ENCODE measurements at regions not wholly inside any gene's neighbourhood (a gene's known extent, or its start where the extent isn't known, plus 50 kb on each side); places are given as distances from the start of the nearest gene placed in this dataset.

GRCh38 chr5:106974272-106974671 lies 696.5 kb downstream of the EFNA5 start:
- no peak for DNase-seq

- DNase-seq = no peak
These were observed 703.9 kb downstream of the EFNA5 start for GRCh38 chr5:106966686-106967315.

GRCh38 chr5:106964132-106964531 lies 706.6 kb downstream of the EFNA5 start:
- no peak for DNase-seq

GRCh38 chr5:106963630-106964029 lies 707.1 kb downstream of the EFNA5 start:
- no peak for DNase-seq

- DNase-seq = peak; percentile 22
These were observed 708.1 kb downstream of the EFNA5 start for GRCh38 chr5:106962464-106963230.

- no peak for DNase-seq
These were observed 711.4 kb downstream of the EFNA5 start for GRCh38 chr5:106959387-106959786.

- no peak for DNase-seq
These were observed 713.4 kb downstream of the EFNA5 start for GRCh38 chr5:106957336-106957735.

- peak; percentile 54 for DNase-seq
These were observed 713.9 kb downstream of the EFNA5 start for GRCh38 chr5:106956886-106957285.

GRCh38 chr5:106956187-106956586 lies 714.5 kb downstream of the EFNA5 start:
- no peak for DNase-seq

GRCh38 chr5:106940986-106941385 lies 729.8 kb downstream of the EFNA5 start:
- DNase-seq = no peak

- DNase-seq = no peak
These were observed 730.4 kb downstream of the EFNA5 start for GRCh38 chr5:106940301-106940846.

GRCh38 chr5:106923409-106923808 lies 747.3 kb downstream of the EFNA5 start:
- no peak for DNase-seq

GRCh38 chr5:106921567-106921966 lies 749.2 kb downstream of the EFNA5 start:
- no peak for DNase-seq

GRCh38 chr5:106910486-106910885 lies 760.3 kb downstream of the EFNA5 start:
- no peak for DNase-seq

- DNase-seq = no peak
These were observed 761.0 kb downstream of the EFNA5 start for GRCh38 chr5:106909716-106910115.

GRCh38 chr5:106907979-106908378 lies 762.8 kb downstream of the EFNA5 start:
- DNase-seq = no peak

GRCh38 chr5:106906199-106906598 lies 764.5 kb downstream of the EFNA5 start:
- DNase-seq = peak; percentile 31

- DNase-seq = peak; percentile 42
These were observed 775.8 kb downstream of the EFNA5 start for GRCh38 chr5:106894964-106895363.

GRCh38 chr5:106882035-106882434 lies 788.7 kb downstream of the EFNA5 start:
- DNase-seq = no peak

GRCh38 chr5:106880656-106881055 lies 790.1 kb downstream of the EFNA5 start:
- DNase-seq = no peak

- DNase-seq = no peak
These were observed 792.9 kb downstream of the EFNA5 start for GRCh38 chr5:106877881-106878280.

GRCh38 chr5:106876665-106877194 lies 794.0 kb downstream of the EFNA5 start:
- DNase-seq = no peak

GRCh38 chr5:106876298-106876622 lies 794.5 kb downstream of the EFNA5 start:
- no peak for DNase-seq
